ENCODE measurements at regions not wholly inside any gene's neighbourhood (a gene's known extent, or its start where the extent isn't known, plus 50 kb on each side); places are given as distances from the start of the nearest gene placed in this dataset.

DNA sequence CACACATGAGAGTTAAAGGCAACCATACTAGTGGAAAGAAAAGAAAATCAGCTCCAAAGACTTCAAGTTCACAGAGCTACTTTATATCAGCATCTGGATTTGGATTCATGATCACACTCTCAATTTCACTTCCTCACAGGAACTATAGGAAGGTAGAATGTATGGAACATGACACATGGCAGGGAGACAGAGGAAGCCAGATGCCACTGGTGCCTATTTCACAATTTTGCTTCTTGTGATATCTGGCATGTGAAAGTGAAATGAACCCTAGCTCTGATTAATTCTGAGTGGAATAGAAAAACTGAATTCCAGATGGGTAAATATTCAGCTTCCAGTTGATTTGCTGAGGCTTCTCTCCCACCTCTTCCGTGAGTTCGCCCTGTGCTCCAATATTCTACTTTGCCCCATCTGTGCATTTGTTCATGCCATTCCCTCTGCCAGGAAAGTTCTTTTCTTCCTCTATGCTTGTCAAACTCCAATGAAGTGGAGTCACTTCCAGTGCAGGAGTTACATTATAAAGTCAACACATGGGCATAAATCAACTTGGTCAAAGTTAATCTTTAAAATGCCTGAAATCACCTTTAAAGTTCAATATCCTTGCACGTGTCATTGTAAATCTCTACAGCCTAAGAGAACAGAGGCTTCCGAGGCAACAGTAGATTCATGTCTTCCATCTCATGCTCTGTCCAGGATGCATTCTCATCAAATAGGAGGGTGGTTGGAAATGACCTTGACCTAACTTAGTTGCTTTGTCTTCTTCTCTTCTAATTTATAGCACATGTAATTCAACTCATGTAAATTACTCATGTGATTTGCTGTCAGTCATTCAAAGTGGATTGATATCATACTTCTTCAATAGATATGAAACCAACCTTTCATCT is 275.3 kb downstream of the HIVEP2 start:
- no peaks in the 10 kb centered on the region for H3K36me3 ChIP-seq
- no peaks in the 10 kb centered on the region for H3K4me1 ChIP-seq
- H3K27me3 ChIP-seq = no peaks in the 10 kb centered on the region
- H3K27ac ChIP-seq = no peak overlapping the region
- TF ChIP-seq, protein P1, sequence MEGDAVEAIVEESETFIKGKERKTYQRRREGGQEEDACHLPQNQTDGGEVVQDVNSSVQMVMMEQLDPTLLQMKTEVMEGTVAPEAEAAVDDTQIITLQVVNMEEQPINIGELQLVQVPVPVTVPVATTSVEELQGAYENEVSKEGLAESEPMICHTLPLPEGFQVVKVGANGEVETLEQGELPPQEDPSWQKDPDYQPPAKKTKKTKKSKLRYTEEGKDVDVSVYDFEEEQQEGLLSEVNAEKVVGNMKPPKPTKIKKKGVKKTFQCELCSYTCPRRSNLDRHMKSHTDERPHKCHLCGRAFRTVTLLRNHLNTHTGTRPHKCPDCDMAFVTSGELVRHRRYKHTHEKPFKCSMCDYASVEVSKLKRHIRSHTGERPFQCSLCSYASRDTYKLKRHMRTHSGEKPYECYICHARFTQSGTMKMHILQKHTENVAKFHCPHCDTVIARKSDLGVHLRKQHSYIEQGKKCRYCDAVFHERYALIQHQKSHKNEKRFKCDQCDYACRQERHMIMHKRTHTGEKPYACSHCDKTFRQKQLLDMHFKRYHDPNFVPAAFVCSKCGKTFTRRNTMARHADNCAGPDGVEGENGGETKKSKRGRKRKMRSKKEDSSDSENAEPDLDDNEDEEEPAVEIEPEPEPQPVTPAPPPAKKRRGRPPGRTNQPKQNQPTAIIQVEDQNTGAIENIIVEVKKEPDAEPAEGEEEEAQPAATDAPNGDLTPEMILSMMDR (IDR thresholded peaks at IDR 0.05) = no peak
- 87 to 88% methylated on average over 4 of the region's 4 CpGs for WGBS, 2 donors
- intact Hi-C loops (cut with DNase I) = no loop called here
- H3K9me3 ChIP-seq = no peaks in the 10 kb centered on the region
- H3K4me3 ChIP-seq = no peak overlapping the region
- FAIRE-seq (no peak), DNase-seq (no peak), ATAC-seq (no peak)

DNA sequence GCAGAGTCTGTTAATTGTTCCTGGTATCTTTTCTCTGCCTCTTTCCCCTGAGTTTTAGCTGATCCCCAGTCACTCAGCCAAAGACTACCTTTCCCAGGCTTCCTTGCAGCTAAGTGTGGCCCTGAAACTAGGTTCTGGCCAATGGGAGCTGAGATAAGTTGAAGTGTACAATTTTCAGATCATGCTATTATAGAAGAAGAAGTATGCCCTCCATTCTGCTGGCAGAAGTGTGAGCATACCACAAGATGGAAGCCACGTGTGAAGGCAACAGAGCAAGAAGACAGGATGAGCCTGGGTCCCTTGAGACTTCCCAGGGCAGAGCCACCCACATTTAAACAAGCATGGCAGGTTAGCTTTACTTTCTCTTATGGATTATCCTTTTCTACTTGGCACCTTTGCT is 273.2 kb downstream of the HIVEP2 start:
- no peaks in the 10 kb centered on the region for H3K4me1 ChIP-seq
- H3K27me3 ChIP-seq = no peaks in the 10 kb centered on the region
- no peak for ATAC-seq
- intact Hi-C loops (cut with DNase I) = no loop called here
- no peak for DNase-seq
- no peaks in the 10 kb centered on the region for H3K36me3 ChIP-seq
- TF ChIP-seq, protein P1 (IDR thresholded peaks at IDR 0.05) = no peak
- 58 to 75% methylated on average over 1 of the region's 1 CpG for WGBS, 2 donors
- H3K4me3 ChIP-seq = no peak overlapping the region
- no peak for FAIRE-seq
- H3K9me3 ChIP-seq = no peaks in the 10 kb centered on the region
- H3K27ac ChIP-seq = no peak overlapping the region

DNA sequence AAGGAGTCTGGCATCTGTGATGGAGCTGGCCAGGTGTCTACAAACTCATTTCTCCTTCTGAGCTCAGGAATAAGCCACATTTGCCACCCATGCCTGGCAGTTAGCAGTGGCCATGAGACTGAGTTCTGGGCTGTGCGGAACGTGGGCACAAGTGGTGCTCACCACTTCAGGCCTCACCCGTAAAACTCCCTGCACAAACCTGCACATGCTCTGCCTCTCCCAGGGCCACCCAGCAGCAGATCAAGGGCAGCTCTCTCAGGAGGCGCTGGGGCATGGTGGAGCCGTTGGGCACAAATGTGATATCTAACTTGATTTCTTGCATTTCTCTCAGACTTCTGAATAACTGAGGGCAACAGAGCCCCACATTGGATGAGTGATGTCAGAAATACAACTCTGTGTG is 269.5 kb downstream of the HIVEP2 start:
- WGBS, 2 donors = 73 to 86% methylated on average over 5 of the region's 5 CpGs
- Histone ChIP-seq H3K27ac (no peak overlapping the region), H3K27me3 (no peaks in the 10 kb centered on the region), H3K4me3 (no peak overlapping the region), H3K4me1 (no peaks in the 10 kb centered on the region), H3K9me3 (no peaks in the 10 kb centered on the region), H3K36me3 (no peaks in the 10 kb centered on the region)
- DNase-seq = no peak
- ATAC-seq = no peak
- no peak for FAIRE-seq
- intact Hi-C loops (cut with DNase I) = no loop called here
- TF ChIP-seq, protein P1 (IDR thresholded peaks at IDR 0.05) = no peak

DNA sequence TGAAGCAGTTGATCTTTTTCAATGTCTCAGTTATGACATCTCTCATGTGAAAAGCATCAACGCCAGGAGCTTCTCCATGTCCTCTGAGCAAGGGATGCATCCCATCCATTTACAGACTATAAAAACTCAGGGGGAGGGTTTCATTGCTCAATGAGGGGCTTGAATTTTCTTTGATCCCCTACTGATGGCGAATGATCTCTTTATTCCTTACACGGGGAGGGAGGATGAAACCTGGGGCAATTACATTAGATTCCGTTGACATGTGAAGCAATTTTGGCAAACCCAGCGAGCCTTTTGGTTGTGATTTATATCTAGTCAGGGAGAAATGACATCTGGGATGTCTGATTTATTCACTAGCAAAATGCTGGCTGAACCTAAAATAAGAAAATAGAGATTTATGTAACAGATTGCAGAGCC is 268.9 kb downstream of the HIVEP2 start:
- no peaks in the 10 kb centered on the region for H3K4me1 ChIP-seq
- no peak overlapping the region for H3K27ac ChIP-seq
- ATAC-seq = no peak
- TF ChIP-seq, protein P1 (IDR thresholded peaks at IDR 0.05) = no peak
- intact Hi-C loops (cut with DNase I) = no loop called here
- DNase-seq = no peak
- no peak for FAIRE-seq
- no peaks in the 10 kb centered on the region for H3K36me3 ChIP-seq
- no peaks in the 10 kb centered on the region for H3K9me3 ChIP-seq
- no peaks in the 10 kb centered on the region for H3K27me3 ChIP-seq
- no peak overlapping the region for H3K4me3 ChIP-seq
- WGBS, 2 donors = 62 to 71% methylated on average over 5 of the region's 5 CpGs

GRCh38 chr6:142676647-142677192 is 268.3 kb downstream of the HIVEP2 start:
- FAIRE-seq (no peak), ATAC-seq (no peak), DNase-seq (no peak)
- Histone ChIP-seq H3K27me3 (no peaks in the 10 kb centered on the region), H3K9me3 (no peaks in the 10 kb centered on the region), H3K27ac (no peak overlapping the region), H3K4me1 (no peaks in the 10 kb centered on the region), H3K4me3 (no peak overlapping the region), H3K36me3 (no peaks in the 10 kb centered on the region)
- 70 to 74% methylated on average over 5 of the region's 5 CpGs for WGBS, 2 donors
- TF ChIP-seq, protein P1 (IDR thresholded peaks at IDR 0.05) = no peak
- intact Hi-C loops (cut with DNase I) = no loop called here
